HG03521 (cell line): ENCODE measurements at regions not wholly inside any gene's neighbourhood (a gene's known extent, or its start where the extent isn't known, plus 50 kb on each side); places are given as distances from the start of the nearest gene placed in this dataset.
A peak's percentile ranks its signal among the peaks of the same experiment; 100 is the strongest.
"Not testable (repeated sequence)": the region's sequence is repeated elsewhere in the genome, so short reads cannot be mapped to it uniquely, and the experiment has no call there.

Source experiments
- ATAC-seq: cut with Tn5 transposase; IDR thresholded peaks from one replicate; pipeline ENCODE4 v1.9.1; 2021; ENCODE audit warnings: mild to moderate bottlenecking, moderate library complexity; ENCODE audit not compliant: unreplicated experiment

- no peak for ATAC-seq
These were observed 98.3 kb downstream of the BMP4 start for GRCh38 chr14:53858345-53858684.

GRCh38 chr14:53857625-53858344 lies 98.8 kb downstream of the BMP4 start:
- no peak for ATAC-seq

- no peak for ATAC-seq
These were observed 101.1 kb downstream of the BMP4 start for GRCh38 chr14:53855574-53855973.

- ATAC-seq: no peak
These were observed 101.5 kb downstream of the BMP4 start for GRCh38 chr14:53855127-53855526.

- no peak for ATAC-seq
These were observed 105.1 kb downstream of the BMP4 start for GRCh38 chr14:53851394-53852090.

GRCh38 chr14:53850714-53851296 lies 105.8 kb downstream of the BMP4 start:
- no peak for ATAC-seq

- no peak for ATAC-seq
These were observed 107.1 kb downstream of the BMP4 start for GRCh38 chr14:53849549-53849948.

GRCh38 chr14:53848854-53849253 lies 107.8 kb downstream of the BMP4 start:
- no peak for ATAC-seq

- no peak for ATAC-seq
These were observed 108.7 kb downstream of the BMP4 start for GRCh38 chr14:53847881-53848280.

GRCh38 chr14:53847057-53847456 lies 109.6 kb downstream of the BMP4 start:
- no peak for ATAC-seq

GRCh38 chr14:53845813-53846693 lies 110.6 kb downstream of the BMP4 start:
- ATAC-seq: no peak

GRCh38 chr14:53842938-53843337 lies 113.7 kb downstream of the BMP4 start:
- ATAC-seq: no peak

- ATAC-seq: no peak
These were observed 115.2 kb downstream of the BMP4 start for GRCh38 chr14:53841109-53842099.

GRCh38 chr14:53840444-53840843 lies 116.2 kb downstream of the BMP4 start:
- ATAC-seq: no peak

- no peak for ATAC-seq
These were observed 118.3 kb downstream of the BMP4 start for GRCh38 chr14:53838374-53838773.

GRCh38 chr14:53837656-53838055 lies 119.0 kb downstream of the BMP4 start:
- ATAC-seq: not testable (repeated sequence)

- ATAC-seq: no peak
These were observed 120.1 kb downstream of the BMP4 start for GRCh38 chr14:53836551-53836950.

- ATAC-seq: no peak
These were observed 127.8 kb downstream of the BMP4 start for GRCh38 chr14:53828820-53829219.

GRCh38 chr14:53824061-53824460 lies 132.6 kb downstream of the BMP4 start:
- peak; percentile 69 for ATAC-seq

- ATAC-seq: no peak
These were observed 142.2 kb downstream of the BMP4 start for GRCh38 chr14:53814392-53814791.
